Stromal cell of bone marrow (primary cell): ENCODE measurements at regions not wholly inside any gene's neighbourhood (a gene's known extent, or its start where the extent isn't known, plus 50 kb on each side); places are given as distances from the start of the nearest gene placed in this dataset.
A peak's percentile ranks its signal among the peaks of the same experiment; 100 is the strongest.

Experiments used
- DNase-seq: peaks from one replicate; pipeline ENCODE4 v3.0.0-alpha.2; 2012; ENCODE audit warnings: low read depth

DNA sequence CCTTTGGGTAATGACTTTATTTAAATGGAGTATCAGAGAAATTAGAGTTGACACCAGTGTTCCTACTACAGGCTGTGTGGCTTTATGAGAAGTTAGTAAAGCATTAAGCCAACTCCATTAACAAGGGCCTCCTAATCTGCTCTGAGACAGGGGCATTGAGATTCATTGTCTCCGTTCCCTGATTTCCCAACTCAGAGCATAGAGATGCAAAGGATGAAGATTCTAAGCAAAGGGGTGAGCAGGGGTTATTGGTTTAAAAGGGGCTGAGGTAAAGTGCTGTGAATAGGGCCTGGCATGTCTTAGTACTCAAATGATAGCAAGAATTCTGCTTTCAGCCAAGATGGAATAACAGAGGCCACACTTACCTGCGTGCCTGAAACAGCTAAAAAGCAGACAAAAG, 428.4 kb downstream of the PTPRU start:
- DNase-seq = no peak

DNA sequence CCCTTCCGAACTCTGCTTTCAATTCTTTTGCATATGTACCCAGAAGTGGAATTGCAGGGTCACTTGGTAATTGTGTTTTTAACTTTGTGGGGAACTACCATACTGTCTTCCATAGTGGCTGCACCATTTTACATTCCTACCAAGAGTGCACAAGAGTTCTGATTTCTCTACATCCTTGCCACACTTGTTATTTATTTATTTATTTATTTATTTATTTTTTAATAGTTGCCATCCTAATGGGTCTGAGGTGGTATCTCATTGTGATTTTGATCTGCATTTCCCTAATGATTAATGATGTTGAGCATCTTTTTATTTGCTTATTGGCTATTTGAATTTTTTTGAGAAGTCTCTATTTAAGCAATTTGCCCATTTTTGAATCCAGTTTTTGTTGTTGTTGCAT, 422.4 kb downstream of the PTPRU start:
- DNase-seq = no peak

DNA sequence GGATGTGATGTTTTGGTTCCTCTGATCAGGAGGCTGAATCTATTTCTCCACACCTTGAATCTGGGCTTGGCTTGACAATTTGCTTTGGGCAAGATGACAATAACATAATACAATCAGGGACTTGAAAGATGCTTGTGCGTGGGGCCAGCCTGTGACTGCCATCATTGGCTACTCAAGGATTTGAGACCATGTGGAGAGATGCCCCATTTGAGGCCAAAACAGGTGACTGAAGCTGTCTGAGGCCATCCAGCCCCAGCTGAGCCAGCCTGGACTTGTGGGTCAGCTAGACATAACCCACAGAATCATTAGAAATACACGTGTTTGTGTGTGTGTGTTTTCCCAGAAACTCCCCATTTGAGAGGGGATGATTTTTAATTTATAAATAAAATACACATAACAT, 421.5 kb downstream of the PTPRU start:
- no peak for DNase-seq

DNA sequence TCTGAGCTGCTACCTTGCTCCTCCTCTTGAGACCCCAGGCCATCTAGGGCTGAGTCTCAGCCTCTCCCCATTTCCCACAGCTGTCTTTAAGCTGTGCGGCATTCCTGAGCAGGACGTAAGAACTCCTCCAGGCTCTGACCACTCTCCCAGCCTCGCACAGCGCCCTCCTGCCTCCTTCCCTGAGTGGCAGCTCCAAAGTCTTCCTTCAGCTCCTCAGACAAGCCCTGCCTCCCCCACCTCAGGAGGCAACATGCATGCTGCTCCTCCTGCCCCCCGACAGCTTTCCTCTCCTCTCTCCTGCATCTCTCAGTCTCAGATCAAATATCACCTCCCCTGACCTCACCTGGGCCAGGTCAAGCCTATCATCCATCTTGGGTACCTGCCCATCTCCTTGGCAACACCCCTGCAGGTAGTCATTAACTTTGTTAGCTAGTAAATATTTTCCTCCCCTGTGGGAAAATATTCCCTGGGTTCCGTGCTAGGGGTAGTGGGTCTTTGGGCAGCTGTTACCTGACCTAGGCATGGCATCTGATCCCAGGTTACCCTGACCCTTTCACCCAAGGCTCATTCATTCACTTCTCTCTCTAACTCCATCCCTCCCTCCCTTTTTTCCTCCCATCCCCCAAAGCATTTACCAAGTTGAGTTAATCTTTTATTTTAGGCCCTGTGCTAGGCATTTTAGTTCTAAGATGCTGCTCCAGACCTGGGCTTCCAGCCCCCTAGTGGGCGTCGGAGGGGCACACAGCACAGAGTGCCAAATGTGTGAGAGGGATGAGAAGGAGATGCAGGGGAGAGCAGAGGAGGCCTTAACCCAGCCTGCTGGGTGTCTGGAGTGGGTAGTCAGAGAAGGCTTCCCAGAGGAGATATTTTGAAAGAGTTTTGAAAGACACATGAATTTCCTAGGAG, 419.9 kb downstream of the PTPRU start:
- no peak for DNase-seq

DNA sequence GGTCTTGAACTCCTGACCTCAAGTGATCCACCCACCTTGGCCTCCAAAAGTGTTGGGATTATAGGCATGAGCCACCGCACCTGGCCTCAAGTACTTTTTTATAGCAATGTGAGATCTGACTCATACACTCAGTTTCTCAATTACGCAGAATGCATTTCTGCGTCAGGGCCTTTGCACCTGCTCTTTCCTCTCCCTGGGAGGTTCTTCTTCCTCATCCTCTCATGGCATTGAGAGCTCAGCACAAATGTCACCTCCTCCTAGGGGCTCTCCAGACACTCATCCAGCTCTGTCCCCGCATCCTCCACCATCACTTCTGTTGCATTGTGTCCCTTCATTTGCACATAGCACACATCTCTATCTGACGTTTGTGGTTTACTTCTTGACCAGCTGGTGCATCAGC, 418.8 kb downstream of the PTPRU start:
- DNase-seq = no peak

DNA sequence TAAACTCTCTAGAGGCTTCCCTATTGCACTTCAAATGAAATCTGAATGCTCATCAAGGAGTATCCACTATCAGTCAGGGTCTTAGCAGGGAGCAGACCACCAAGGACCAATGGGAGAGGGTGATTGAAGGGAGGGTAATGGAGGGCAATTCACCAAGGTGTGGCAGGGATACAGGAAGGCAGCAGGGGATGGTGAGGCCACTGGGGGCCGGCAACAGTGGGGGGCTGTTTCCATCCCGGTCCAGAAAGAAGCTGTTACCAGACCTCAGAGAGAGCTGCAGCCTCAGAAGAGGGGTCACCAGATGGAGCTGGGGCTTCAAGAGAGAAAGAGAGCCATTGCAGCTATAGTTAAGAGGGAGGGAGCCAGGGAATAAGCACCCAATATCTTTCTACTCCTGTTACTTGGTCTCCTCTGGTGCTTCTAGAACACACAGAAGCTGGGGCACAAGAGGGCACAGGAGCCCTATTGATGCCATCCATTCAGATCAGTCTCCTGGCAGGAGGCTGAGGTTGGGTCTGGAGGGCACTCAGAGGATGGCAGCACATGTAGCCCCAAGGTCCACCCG, 417.6 kb downstream of the PTPRU start:
- no peak for DNase-seq

DNA sequence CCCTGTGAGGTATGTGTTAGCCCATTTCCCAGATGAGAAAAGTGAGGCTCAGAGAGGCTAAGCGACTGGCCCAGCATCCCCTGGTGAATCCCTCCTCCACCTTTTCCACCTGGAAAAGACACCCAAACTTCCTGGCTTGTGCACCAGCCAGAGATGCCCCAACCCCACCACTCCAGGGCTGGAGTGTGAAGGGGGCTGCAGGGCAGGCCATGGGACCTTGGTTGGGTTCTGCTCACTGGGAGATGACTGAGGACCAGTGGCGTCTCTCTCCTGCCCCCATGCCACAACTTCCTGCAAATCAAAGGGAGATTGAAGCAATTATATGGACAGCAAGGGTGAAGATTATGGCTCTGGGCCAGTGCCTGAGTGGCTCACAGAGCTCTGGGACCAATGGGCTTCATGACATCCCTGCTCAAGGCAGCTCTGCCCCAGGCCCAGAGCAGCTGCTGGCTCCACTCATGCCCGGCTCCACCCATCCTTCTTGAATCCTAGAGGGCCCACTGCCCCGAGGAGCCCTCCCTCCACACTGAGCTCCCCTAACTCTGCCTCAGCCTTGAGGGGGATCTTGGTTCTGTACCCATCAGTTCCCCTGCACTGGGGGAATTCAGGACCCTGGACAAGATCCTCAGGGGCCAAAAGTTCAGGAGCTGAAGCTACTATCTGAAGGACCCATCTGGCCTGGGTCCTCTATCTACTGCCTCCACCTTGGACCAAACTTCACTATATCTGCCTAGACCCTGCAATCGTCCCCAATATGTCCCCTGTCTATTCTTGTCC, 416.9 kb downstream of the PTPRU start:
- no peak for DNase-seq

DNA sequence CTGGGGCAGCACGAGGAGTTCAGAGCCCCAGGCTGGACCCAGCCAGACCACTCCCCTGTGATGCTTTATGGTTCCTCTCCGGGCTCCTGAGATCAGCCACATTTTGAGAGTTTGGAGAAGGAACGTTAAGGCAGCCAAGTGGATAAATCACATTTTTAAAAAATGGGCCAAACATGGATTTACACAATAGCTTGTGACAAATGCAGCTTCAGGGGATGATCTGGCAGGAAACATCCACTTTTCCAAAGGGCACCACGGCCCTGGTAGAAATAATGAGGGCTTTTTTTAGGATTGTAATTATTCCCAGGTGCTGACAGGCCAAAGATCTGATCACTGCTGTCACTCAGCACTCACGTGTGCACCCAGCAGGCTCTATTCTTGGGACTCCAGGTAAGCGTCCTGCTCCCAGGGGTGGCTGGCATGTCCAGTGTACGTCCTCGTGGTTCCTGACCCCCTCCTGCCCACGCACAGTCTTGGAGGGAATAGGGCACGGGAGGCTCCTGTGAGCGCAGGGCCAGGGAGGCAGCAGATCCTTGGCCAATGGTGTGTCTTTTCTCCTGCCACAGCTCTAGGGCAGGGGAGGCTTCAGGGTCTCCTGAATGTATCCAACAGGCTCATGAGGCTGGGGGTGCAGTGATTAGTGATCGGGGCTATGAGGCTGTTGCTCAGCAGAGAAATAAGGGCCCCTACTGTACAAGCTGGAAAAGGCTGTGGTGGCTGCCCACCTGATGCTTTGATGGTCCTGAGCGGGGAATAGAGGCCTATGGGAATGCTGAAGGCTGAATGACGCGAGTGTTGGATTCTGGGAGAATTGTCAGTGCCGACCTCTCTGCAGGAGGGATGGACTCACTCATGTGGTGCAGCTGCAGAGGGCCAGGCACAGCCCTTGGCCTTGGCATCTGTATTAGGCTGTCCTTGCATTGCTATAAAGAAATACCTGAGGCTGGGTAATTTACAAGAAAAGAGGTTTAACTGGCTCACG, 415.7 kb downstream of the PTPRU start:
- no peak for DNase-seq

DNA sequence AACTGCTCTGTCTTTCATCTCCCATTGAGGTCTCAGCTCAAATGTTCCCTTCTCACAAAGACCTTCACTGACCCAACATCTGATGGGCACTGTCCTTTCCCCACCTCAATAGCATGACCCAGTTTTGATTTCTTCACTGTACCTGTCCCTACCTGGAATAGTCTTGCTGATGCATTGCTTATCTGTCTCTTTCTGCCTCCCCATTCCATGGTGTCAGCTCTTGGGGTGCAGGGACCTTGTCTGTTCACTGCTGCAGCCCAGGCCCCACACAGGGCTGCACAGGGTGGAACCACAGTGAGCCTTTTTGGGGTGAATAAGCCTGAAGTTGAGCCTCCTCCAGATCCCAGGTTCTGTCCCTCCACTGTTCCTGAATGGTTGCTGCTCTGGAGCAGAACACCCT, 414.9 kb downstream of the PTPRU start:
- no peak for DNase-seq

DNA sequence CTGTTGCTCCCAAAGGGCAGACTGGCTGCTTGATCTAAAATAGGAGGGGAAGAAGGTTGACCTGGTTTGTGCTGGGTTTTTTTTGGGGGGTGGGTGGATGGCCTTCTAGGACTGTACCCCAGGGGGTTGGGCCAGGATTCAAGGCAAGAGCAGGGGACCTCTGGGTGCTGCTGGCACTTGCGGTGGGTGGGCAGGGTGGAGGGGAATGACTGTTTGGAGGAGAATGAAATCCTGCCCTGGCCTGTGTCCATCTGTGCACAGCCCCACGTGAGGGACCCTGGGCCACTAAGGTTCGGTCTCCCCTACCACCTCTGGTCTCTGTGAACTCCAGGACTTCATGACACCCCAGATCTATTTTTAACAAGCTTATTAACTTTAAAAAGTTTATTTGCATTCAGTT, 414.2 kb downstream of the PTPRU start:
- DNase-seq = no peak

DNA sequence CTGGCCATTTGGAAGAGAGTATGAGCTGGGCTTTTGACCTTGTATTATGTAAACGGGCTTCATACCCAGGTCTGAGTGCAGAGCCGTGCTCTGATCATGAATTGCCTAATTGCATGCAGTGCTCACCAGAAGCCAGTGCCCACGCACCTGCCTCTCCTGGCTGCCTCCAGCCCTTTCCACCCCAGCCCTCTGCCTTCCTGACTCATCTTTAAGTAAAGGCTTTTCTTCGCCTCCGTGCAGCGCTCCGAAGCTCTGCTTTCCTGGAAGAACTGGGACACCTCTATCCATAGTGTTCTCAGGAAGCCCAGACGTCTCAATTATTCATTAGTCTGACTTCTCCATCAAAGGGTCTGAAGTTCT, 413.7 kb downstream of the PTPRU start:
- DNase-seq = no peak

DNA sequence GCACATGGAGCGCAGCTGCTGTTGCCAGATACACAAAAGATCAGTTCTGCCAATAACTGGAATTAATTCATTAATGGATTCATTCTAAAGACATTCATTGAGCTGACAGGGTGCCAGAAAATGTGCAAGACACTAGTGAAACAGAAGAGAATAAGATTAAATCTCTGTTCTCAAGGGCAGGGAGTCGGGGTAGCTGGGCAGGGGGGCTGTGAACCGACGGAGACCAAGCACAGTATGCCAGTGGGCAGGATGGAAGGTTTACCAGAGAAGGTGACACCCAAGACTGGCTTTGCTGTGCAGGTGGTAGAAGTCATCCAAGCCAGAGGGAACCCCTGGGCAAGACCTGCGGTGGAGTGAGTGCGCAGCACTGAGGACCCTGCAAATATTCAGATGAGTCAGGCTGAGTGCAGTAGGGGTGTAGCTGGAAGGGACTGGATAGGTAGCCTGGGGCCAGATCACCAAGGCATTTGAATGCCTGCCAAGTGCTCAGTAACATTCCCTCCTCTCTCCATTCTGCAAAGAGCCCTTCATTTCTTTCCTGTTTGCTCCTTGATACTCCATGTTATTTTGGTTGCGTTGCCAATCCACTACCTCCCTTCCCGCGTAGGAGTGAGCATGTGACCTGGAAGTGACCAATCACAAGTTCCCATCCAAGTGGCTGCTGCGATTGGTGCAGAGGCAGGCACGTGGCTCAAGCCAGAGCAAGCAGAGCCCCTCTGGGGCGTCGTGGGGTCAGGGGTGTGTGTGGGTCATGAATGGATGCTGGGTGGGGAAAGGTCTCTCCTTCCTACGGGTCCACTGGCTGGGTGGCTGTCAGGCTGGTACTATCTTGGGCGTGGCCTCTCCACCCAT, 413.1 kb downstream of the PTPRU start:
- no peak for DNase-seq

DNA sequence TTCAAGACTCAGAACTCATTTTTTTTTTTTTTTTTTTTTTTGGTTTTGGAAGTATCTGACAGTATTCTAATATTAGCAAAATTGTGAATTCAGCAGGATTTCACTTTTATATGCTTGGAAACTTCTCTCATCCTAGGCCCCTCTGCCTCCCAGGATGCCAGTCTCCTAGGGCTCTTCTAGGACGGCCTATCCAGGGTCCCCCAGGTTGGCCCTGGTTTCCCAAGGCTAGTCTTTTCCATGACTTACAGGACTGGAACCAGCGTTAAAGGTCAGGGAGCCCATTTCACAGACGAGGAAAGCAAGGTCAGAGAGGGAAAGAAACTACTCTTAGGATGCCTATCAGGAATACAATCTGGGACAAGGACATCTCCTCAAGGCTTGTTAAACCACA, 412.5 kb downstream of the PTPRU start:
- DNase-seq = no peak

DNA sequence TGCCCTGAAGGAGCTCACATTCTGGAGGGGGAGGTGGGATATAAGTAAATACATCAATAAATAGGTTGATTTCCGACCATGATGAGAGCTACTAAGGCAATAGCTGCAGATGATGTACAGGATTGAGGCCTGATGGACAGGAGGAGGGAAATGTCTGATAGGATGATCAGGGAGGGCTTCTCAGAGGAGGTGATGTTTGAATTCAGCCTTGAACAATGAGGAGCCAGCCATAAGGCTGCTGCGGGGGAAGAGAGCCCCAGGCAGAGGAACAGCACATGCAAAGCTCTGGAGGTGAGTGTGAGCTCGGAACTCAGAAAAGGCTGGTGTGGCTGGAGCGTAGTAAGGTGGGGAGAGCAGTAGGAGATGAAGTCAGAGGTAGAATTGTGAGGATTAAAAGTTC, 411.7 kb downstream of the PTPRU start:
- no peak for DNase-seq

DNA sequence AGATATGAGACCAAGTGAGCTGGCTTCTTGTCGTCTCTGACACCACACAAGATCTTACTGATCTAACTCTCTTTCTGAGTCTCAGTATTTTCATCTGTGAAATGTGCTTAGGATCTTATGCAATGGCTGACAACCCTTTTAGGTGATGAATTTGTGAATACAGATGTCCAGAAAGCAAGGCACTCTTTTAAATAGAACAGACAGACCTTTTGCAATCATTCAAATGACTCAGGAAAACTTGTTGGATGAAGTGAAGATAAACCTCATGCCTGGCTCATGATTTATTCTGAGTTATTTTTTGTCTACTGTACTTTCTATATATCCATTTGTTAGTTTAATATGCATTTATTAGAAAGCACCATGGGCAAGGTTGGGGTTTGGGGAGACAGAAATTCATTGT, 411.3 kb downstream of the PTPRU start:
- DNase-seq = peak; percentile 8

DNA sequence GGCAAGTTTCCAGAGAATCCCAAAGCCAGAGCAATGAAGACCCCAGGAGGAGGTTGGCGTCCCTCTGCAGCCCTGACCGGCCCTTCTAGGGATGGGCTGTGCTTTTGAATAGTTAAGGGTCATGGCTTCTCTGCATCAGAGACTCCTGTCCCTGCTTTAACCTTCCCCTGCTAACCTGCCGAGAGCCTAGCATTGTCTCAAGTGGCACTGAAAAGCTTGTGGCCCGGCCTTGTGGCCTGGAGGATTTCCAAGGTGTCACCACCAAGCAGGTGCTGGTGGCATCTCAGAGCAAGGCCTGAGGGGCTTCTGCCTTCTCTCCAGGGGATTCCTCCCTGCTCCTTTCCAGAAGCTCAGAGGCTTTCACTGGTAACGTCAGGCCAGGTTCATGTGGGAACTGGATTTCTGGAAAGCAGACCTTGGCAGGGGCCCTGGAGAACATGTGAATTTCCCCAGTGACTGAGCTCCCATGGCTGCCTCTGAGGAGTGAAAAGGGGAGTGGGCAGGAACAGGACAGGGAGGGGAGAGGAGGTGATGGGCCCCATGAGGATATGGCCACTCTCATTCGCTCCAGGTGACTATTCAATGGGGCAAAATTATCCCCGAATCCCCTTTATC, 409.9 kb downstream of the PTPRU start:
- DNase-seq = no peak

DNA sequence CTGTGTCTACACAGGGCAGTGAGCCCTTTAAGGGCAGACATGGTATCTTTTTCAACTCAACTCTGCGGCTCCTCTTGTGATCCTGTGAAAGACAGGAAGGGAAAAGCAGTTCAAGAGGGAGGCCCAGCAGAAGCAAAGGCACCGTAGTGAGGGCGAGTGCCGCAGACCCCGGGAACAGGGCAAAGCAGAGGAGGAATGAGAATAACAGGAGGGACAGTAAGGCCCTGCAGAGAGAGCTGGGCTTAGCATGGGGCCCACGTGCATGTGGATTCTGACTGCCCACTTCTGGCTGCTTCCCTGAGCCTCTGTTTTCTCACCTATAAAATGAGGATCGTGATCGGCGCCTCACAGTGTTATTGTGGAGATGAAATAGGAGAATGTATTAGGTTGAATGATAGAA, 409.3 kb downstream of the PTPRU start:
- DNase-seq = no peak

DNA sequence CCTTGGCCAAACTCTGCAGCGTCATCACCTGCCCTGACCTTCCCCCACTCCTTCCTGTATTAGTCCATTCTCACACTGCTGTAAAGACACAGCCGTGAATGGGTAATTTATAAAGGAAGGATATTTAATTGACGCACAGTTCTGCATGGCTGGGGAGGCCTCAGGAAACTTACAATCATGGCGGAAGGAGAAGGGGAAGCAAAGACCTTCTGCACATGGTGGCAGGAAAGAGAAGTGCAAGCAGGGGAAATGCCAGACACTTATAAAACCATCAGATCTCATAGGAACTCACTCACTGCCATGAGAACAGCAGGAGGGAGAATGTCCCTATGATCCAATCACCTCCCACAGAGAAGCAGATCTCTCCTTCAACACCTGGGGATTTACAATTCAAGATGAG, 408.5 kb downstream of the PTPRU start:
- no peak for DNase-seq

DNA sequence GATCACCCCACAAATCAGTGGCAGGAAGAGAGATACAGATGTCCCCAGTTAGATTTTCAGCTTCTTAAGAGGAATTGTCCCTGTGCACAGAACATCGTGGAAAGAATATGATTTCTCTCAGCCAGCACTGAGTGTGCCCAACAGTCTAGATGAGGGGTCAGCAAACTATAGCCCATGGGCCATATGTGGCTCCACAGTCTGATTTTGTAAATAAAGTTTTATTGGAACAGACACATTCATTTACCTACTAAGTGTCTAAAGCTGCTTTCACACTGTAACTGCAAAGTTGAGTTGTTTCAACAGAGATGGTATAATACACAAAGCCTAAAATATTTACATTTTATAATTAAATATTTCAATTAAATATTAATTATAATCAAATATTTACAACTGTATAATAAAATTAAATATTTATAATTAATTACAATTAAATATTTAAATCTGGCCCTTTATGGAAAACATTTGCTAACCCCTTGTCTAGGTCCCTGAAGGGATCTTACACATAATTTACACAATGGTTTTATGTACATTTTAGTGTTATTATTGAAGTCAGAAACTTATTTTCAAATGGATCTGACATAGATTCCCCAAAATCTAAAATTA, 407.6 kb downstream of the PTPRU start:
- DNase-seq = no peak

DNA sequence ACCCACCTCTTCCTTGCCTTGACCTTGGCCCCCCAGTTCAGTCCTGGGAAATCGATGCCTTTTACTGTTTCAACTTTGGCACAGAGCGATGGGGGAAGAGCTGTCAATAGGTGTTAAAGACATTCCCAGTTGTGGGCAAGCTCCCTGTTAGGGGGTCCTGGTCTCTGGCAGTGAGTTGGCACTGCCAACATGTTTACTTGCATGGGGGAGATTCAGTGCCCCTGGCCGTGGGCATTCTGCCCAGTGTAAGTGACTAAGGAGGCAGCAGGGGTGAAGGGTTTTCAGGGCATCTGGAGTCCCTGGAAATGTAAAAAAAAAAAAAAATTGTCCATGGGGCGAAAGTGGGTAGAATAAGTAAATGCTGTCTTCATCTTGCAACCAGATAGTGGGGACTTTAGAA, 407.0 kb downstream of the PTPRU start:
- no peak for DNase-seq
